ENCODE measurements at regions not wholly inside any gene's neighbourhood (a gene's known extent, or its start where the extent isn't known, plus 50 kb on each side); places are given as distances from the start of the nearest gene placed in this dataset.
"Not testable (repeated sequence)": the region's sequence is repeated elsewhere in the genome, so short reads cannot be mapped to it uniquely, and the experiment has no call there.

GRCh38 chr9:85321561-85321960, 420.2 kb downstream of the AGTPBP1 start:
- H3K4me3 ChIP-seq (ENCODE audit: low read depth, low read length, poor library complexity, severe bottlenecking) = no peak overlapping the region
- no peak overlapping the region for H2AFZ ChIP-seq (ENCODE audit: low read length)
- no peak overlapping the region for H3K9ac ChIP-seq (ENCODE audit: low read length)
- H3K36me3 ChIP-seq (ENCODE audit: insufficient read depth, low read length) = no peaks in the 10 kb centered on the region
- no peaks in the 10 kb centered on the region for H4K20me1 ChIP-seq (ENCODE audit: insufficient read depth, low read length)
- no peaks in the 10 kb centered on the region for H3K27me3 ChIP-seq (ENCODE audit: insufficient read depth, low read length)
- no peaks in the 10 kb centered on the region for H3K9me2 ChIP-seq (ENCODE audit: low read depth, low read length)
- TF ChIP-seq EZH2 (IDR thresholded peaks at IDR 0.05; ENCODE audit: borderline replicate concordance, low read length) = no peak
- no peak for TF ChIP-seq CTCF (IDR thresholded peaks at IDR 0.05; ENCODE audit: low read length)
- no peaks in the 10 kb centered on the region for H3K4me1 ChIP-seq (ENCODE audit: insufficient read depth, low read length, severe bottlenecking)
- no peaks in the 10 kb centered on the region for H3F3A ChIP-seq (ENCODE audit: insufficient read depth, low read length)
- no peak overlapping the region for H3K27ac ChIP-seq (ENCODE audit: low read depth, low read length, poor library complexity, severe bottlenecking)
- H3K4me2 ChIP-seq (ENCODE audit: low read length) = no peak overlapping the region
- H3K79me2 ChIP-seq (ENCODE audit: insufficient read depth, low read length) = no peaks in the 10 kb centered on the region
- H3K9me3 ChIP-seq (ENCODE audit: low read length) = no peaks in the 10 kb centered on the region

DNA sequence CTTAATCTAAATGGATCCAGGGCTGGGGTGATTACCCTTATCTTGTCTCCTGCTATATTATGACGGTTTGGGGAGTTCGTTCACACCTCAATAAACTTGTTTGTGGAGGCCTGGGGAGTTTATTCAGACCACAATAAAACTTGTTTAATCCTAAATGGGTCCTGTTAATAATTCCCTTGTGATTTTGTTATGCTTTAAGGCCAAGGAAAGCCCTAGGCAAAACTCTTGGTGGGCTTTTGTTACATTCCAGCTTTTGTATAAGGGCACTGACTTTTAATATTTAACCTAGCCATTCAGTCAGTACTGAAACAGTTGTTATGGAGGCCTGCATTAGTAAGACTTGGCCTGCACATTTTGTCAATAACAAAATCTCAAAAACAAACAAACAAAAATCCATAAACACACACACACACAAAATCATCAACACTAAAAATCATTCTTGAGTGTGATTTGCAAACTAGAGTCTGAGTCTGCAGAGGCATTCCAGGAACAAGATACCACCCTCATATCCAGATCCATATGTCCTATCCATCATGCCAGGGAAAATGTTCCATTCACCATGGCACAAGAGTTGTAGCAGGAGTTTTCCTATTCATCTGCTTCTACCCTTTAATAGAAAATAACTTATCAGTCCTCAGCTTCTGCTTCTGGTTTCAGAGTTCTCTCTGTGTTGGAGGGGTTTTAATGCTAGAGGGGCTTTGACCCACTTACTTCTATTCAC, 421.7 kb downstream of the AGTPBP1 start:
- no peak overlapping the region for H3K9ac ChIP-seq (ENCODE audit: low read length)
- H3K27ac ChIP-seq (ENCODE audit: low read depth, low read length, poor library complexity, severe bottlenecking) = no peak overlapping the region
- no peaks in the 10 kb centered on the region for H3K9me2 ChIP-seq (ENCODE audit: low read depth, low read length)
- H3F3A ChIP-seq (ENCODE audit: insufficient read depth, low read length) = no peaks in the 10 kb centered on the region
- no peaks in the 10 kb centered on the region for H3K79me2 ChIP-seq (ENCODE audit: insufficient read depth, low read length)
- no peaks in the 10 kb centered on the region for H3K9me3 ChIP-seq (ENCODE audit: low read length)
- no peaks in the 10 kb centered on the region for H3K36me3 ChIP-seq (ENCODE audit: insufficient read depth, low read length)
- no peaks in the 10 kb centered on the region for H3K27me3 ChIP-seq (ENCODE audit: insufficient read depth, low read length)
- H2AFZ ChIP-seq (ENCODE audit: low read length) = no peak overlapping the region
- TF ChIP-seq CTCF (IDR thresholded peaks at IDR 0.05; ENCODE audit: low read length) (no peak), EZH2 (IDR thresholded peaks at IDR 0.05; ENCODE audit: borderline replicate concordance, low read length) (no peak)
- no peaks in the 10 kb centered on the region for H3K4me1 ChIP-seq (ENCODE audit: insufficient read depth, low read length, severe bottlenecking)
- H3K4me2 ChIP-seq (ENCODE audit: low read length) = no peak overlapping the region
- no peaks in the 10 kb centered on the region for H4K20me1 ChIP-seq (ENCODE audit: insufficient read depth, low read length)
- H3K4me3 ChIP-seq (ENCODE audit: low read depth, low read length, poor library complexity, severe bottlenecking) = no peak overlapping the region

DNA sequence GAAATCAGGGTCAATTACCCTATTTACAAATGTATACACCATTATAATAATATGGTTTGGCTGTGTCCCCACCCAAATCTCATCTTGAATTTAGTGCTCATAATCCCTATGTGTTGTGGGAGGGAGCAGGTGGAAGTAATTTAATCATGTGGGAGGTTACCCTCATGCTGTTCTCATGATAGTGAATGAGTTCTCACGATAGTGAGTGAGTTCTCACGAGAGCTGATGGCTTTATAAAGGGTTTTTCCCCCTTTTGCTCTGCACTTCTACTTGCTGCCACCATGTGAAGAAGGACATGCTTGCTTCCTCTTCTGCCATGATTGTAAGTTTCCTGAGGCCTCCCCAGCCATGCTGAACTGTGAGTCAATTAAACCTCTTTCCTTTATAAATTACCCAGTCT, 426.2 kb downstream of the AGTPBP1 start:
- not testable (repeated sequence) for H3K4me3 ChIP-seq (ENCODE audit: low read depth, low read length, poor library complexity, severe bottlenecking); H3K36me3 ChIP-seq (ENCODE audit: insufficient read depth, low read length); H3K27ac ChIP-seq (ENCODE audit: low read depth, low read length, poor library complexity, severe bottlenecking); H2AFZ ChIP-seq (ENCODE audit: low read length); H3K27me3 ChIP-seq (ENCODE audit: insufficient read depth, low read length); H3K9ac ChIP-seq (ENCODE audit: low read length); H3K79me2 ChIP-seq (ENCODE audit: insufficient read depth, low read length); H4K20me1 ChIP-seq (ENCODE audit: insufficient read depth, low read length); H3K4me2 ChIP-seq (ENCODE audit: low read length); H3K4me1 ChIP-seq (ENCODE audit: insufficient read depth, low read length, severe bottlenecking); H3F3A ChIP-seq (ENCODE audit: insufficient read depth, low read length); H3K9me3 ChIP-seq (ENCODE audit: low read length); H3K9me2 ChIP-seq (ENCODE audit: low read depth, low read length)

DNA sequence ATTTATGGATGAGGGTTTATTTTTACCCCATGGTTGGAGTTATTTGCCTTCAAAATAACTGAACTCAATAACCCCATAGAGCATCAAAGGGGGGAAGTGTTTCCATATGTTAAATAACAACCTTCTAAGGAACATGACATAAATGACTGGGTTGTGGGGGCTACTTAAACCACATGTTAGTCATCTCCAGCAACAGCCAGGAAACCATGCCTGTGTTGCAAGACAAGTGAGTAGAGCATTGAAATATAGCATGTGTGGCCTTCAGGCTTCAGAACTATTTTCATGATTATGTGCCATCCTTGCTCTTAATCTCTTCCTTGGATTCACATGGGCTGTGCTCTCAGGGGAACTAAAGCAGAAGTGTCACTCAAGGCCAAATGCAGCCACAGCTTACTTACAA, 431.2 kb downstream of the AGTPBP1 start:
- no peak overlapping the region for H3K4me2 ChIP-seq (ENCODE audit: low read length)
- no peak overlapping the region for H3K9ac ChIP-seq (ENCODE audit: low read length)
- H3K9me2 ChIP-seq (ENCODE audit: low read depth, low read length) = no peaks in the 10 kb centered on the region
- H3K27me3 ChIP-seq (ENCODE audit: insufficient read depth, low read length) = no peaks in the 10 kb centered on the region
- no peaks in the 10 kb centered on the region for H3K9me3 ChIP-seq (ENCODE audit: low read length)
- H2AFZ ChIP-seq (ENCODE audit: low read length) = no peak overlapping the region
- no peaks in the 10 kb centered on the region for H3F3A ChIP-seq (ENCODE audit: insufficient read depth, low read length)
- no peaks in the 10 kb centered on the region for H4K20me1 ChIP-seq (ENCODE audit: insufficient read depth, low read length)
- H3K4me3 ChIP-seq (ENCODE audit: low read depth, low read length, poor library complexity, severe bottlenecking) = no peak overlapping the region
- no peaks in the 10 kb centered on the region for H3K79me2 ChIP-seq (ENCODE audit: insufficient read depth, low read length)
- H3K4me1 ChIP-seq (ENCODE audit: insufficient read depth, low read length, severe bottlenecking) = no peaks in the 10 kb centered on the region
- TF ChIP-seq EZH2 (IDR thresholded peaks at IDR 0.05; ENCODE audit: borderline replicate concordance, low read length) (no peak), CTCF (IDR thresholded peaks at IDR 0.05; ENCODE audit: low read length) (no peak)
- no peak overlapping the region for H3K27ac ChIP-seq (ENCODE audit: low read depth, low read length, poor library complexity, severe bottlenecking)
- no peaks in the 10 kb centered on the region for H3K36me3 ChIP-seq (ENCODE audit: insufficient read depth, low read length)
